Esophagus muscularis mucosa (tissue), 4 donors: ENCODE measurements at regions not wholly inside any gene's neighbourhood (a gene's known extent, or its start where the extent isn't known, plus 50 kb on each side); places are given as distances from the start of the nearest gene placed in this dataset.

Experiments used
- EP300 ChIP-seq: sonication (generic); formaldehyde crosslinking; IDR thresholded peaks from one replicate; pipeline ENCODE4 v1.6.1; 2017; ENCODE audit warnings: antibody characterized with exemption
- POLR2A ChIP-seq: fragments of 450-650 bp; IDR thresholded peaks from one replicate; pipeline ENCODE4 v1.6.1; 2017; ENCODE audit warnings: antibody characterized with exemption, moderate library complexity, mild to moderate bottlenecking, low read depth
- POLR2AphosphoS5 ChIP-seq, 2 donors: sonication (generic); formaldehyde crosslinking; IDR thresholded peaks; one replicate each; pipeline ENCODE4 v1.6.1; 2017; ENCODE audit warnings: antibody characterized with exemption in 2 of 2
- TF ChIP-seq, protein P1 (sequence below), 3 experiments: fragments of 200-600 bp in 2 of 3; fragments of 450-650 bp in 1 of 3; sonication (generic) in 2 of 3; IDR thresholded peaks; one replicate each; pipeline ENCODE4 v1.5.1; 2017 to 2019; ENCODE audit warnings: antibody characterized with exemption in 3 of 3, mild to moderate bottlenecking in 2 of 3, moderate library complexity in 1 of 3

DNA sequence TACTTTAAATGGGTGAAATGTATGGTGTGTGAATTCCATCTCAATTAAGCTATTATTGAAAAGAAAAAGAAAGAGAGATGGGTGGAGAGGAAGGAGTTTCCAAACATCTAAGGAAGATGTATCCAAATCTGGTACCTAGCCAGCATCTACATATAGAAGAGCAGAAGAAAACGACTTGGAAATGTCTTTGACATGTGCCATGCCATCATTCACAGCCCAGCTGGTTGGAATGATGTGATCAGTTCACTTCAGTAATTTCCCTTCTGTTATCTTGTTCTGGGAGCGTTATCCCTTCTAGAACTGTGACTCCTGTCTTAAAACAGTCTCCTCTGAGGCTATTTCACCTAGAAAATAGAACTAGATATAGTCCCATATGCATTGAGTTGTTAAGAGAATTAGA is 312.8 kb upstream of the GYPC start:
- TF ChIP-seq, protein P1, sequence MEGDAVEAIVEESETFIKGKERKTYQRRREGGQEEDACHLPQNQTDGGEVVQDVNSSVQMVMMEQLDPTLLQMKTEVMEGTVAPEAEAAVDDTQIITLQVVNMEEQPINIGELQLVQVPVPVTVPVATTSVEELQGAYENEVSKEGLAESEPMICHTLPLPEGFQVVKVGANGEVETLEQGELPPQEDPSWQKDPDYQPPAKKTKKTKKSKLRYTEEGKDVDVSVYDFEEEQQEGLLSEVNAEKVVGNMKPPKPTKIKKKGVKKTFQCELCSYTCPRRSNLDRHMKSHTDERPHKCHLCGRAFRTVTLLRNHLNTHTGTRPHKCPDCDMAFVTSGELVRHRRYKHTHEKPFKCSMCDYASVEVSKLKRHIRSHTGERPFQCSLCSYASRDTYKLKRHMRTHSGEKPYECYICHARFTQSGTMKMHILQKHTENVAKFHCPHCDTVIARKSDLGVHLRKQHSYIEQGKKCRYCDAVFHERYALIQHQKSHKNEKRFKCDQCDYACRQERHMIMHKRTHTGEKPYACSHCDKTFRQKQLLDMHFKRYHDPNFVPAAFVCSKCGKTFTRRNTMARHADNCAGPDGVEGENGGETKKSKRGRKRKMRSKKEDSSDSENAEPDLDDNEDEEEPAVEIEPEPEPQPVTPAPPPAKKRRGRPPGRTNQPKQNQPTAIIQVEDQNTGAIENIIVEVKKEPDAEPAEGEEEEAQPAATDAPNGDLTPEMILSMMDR (IDR thresholded peaks at IDR 0.05), result no peak
- no peak for TF ChIP-seq POLR2A
- TF ChIP-seq POLR2AphosphoS5 (IDR thresholded peaks at IDR 0.05), result no peak
- TF ChIP-seq EP300, result no peak
